OCI-LY3 (cell line): ENCODE measurements at regions not wholly inside any gene's neighbourhood (a gene's known extent, or its start where the extent isn't known, plus 50 kb on each side); places are given as distances from the start of the nearest gene placed in this dataset.

Source experiments
- CTCF ChIP-seq: fragments of 200-600, 300-600 bp; sonication (generic); IDR thresholded peaks from 2 replicates; pipeline ENCODE4 v1.5.1; 2014; ENCODE audit warnings: antibody characterized with exemption, low read length, low read depth
- EZH2phosphoT487 ChIP-seq: fragments of 200-600 bp; shearing (Covaris generic); IDR thresholded peaks from 2 replicates; pipeline ENCODE4 v1.6.1; 2018; ENCODE audit warnings: antibody characterized with exemption, mixed run types, low read depth

GRCh38 chr11:29005401-29005980 is 897.3 kb downstream of the METTL15 start:
- peak; percentile 51 for TF ChIP-seq CTCF
- no peak for TF ChIP-seq EZH2phosphoT487
